HG03565 (cell line): ENCODE measurements at regions not wholly inside any gene's neighbourhood (a gene's known extent, or its start where the extent isn't known, plus 50 kb on each side); places are given as distances from the start of the nearest gene placed in this dataset.

ENCODE experiments used
- ATAC-seq: cut with Tn5 transposase; IDR thresholded peaks from one replicate; pipeline ENCODE4 v1.9.1; 2021; ENCODE audit warnings: mild to moderate bottlenecking, moderate library complexity; ENCODE audit not compliant: unreplicated experiment

- ATAC-seq: peak; percentile 94
Observed at GRCh38 chr6:2563635-2564034, 187.1 kb downstream of the MYLK4 start.

- no peak for ATAC-seq
Observed at GRCh38 chr6:2562721-2563451, 187.8 kb downstream of the MYLK4 start.

- no peak for ATAC-seq
Observed at GRCh38 chr6:2560917-2561698, 189.6 kb downstream of the MYLK4 start.

- ATAC-seq: no peak
Observed at GRCh38 chr6:2560140-2560818, 190.4 kb downstream of the MYLK4 start.

- ATAC-seq: no peak
Observed at GRCh38 chr6:2558861-2559801, 191.6 kb downstream of the MYLK4 start.

GRCh38 chr6:2558098-2558680, 192.5 kb downstream of the MYLK4 start:
- no peak for ATAC-seq

GRCh38 chr6:2557181-2557720, 193.5 kb downstream of the MYLK4 start:
- no peak for ATAC-seq

GRCh38 chr6:2556761-2557160, 194.0 kb downstream of the MYLK4 start:
- ATAC-seq: no peak

GRCh38 chr6:2554651-2555260, 196.0 kb downstream of the MYLK4 start:
- ATAC-seq: no peak

GRCh38 chr6:2552526-2553154, 198.1 kb downstream of the MYLK4 start:
- no peak for ATAC-seq

GRCh38 chr6:2551705-2552104, 199.0 kb downstream of the MYLK4 start:
- ATAC-seq: no peak

- ATAC-seq: no peak
Observed at GRCh38 chr6:2550247-2550646, 200.5 kb downstream of the MYLK4 start.

GRCh38 chr6:2549834-2550233, 200.9 kb downstream of the MYLK4 start:
- no peak for ATAC-seq

- no peak for ATAC-seq
Observed at GRCh38 chr6:2547355-2547754, 203.4 kb downstream of the MYLK4 start.

GRCh38 chr6:2546901-2547300, 203.8 kb downstream of the MYLK4 start:
- no peak for ATAC-seq

- ATAC-seq: no peak
Observed at GRCh38 chr6:2545383-2546038, 205.2 kb downstream of the MYLK4 start.

GRCh38 chr6:2543321-2543720, 207.4 kb downstream of the MYLK4 start:
- ATAC-seq: no peak

GRCh38 chr6:2542858-2543218, 207.9 kb downstream of the MYLK4 start:
- ATAC-seq: peak; percentile 89
